Activated B cell treated with CpG ODN at 0.5 μM for 24 hours (primary cell): ENCODE measurements at regions not wholly inside any gene's neighbourhood (a gene's known extent, or its start where the extent isn't known, plus 50 kb on each side); places are given as distances from the start of the nearest gene placed in this dataset.

Source experiments
- ATAC-seq: fragments of 200-7000 bp; cut with Tn5 transposase; one replicate; pipeline ENCODE4 v1.10.0; 2021; ENCODE audit warnings: low read depth, mild to moderate bottlenecking, moderate library complexity
- CTCF ChIA-PET: fragments of 350-600 bp; sonication (Branson Sonifier 250); formaldehyde crosslinking; loops from one replicate; lab custom pipeline; 2021; ENCODE audit warnings: antibody characterized with exemption; lab: Charles Lee
- POLR2A ChIA-PET: fragments of 350-600 bp; sonication (Branson Sonifier 250); formaldehyde crosslinking; loops from one replicate; lab custom pipeline; 2021; ENCODE audit warnings: antibody characterized with exemption; lab: Charles Lee
- DNase-seq: peaks from one replicate; pipeline ENCODE4 v3.0.0; 2022
- H3K27ac Mint-ChIP-seq: one replicate; pipeline ENCODE4 v1.8.0; 2020; ENCODE audit warnings: mixed read lengths
- H3K27me3 Mint-ChIP-seq: one replicate; pipeline ENCODE4 v1.8.0; 2021; ENCODE audit warnings: mixed read lengths
- H3K36me3 Mint-ChIP-seq: one replicate; pipeline ENCODE4 v1.8.0; 2021; ENCODE audit warnings: low read depth, mixed read lengths
- H3K4me1 Mint-ChIP-seq: one replicate; pipeline ENCODE4 v1.8.0; 2021; ENCODE audit warnings: mixed read lengths
- H3K4me3 Mint-ChIP-seq: one replicate; pipeline ENCODE4 v1.8.0; 2020; ENCODE audit warnings: mild to moderate bottlenecking, mixed read lengths
- H3K9me3 Mint-ChIP-seq: one replicate; pipeline ENCODE4 v1.8.0; 2020; ENCODE audit warnings: mixed read lengths
- CTCF ChIP-seq: fragments of 200-600 bp; IDR thresholded peaks from one replicate; pipeline ENCODE4 v1.8.0; 2022; ENCODE audit warnings: antibody characterized with exemption, mild to moderate bottlenecking
- intact Hi-C: fragments of 100-400 bp; cut with micrococcal nuclease; formaldehyde crosslinking; loops from one replicate; pipeline ENCODE4 v1.15.1; 2024

DNA sequence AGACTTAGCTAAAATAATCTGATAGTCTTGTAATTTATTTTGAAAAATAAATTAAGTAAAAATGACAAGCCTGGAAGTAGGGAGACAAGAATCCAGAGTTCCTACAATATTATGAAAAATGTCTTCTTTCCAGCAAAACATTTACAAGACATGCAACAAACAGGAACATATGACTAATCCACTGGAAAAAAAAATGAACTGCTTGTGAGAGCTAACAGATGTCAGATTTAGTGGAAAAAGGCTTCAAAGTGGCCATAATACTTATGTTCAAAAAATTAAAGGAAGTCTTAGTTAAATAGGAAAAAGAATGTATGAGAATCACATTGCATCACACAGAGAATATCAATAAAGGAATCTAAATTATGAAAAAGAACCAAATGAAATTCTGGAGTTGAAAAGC lies 2082.0 kb upstream of the PCDH20 start:
- Mint-ChIP-seq H3K9me3 (peaks cover 10% of the 10 kb centered on the region), H3K27me3 (no peaks in the 10 kb centered on the region), H3K4me3 (no peak overlapping the region), H3K4me1 (no peaks in the 10 kb centered on the region), H3K36me3 (no peaks in the 10 kb centered on the region), H3K27ac (no peak overlapping the region)
- ChIA-PET POLR2A (no interaction called here), CTCF (no interaction called here)
- intact Hi-C loops = no loop called here
- DNase-seq (no peak), ATAC-seq (no peak)
- no peak for TF ChIP-seq CTCF

DNA sequence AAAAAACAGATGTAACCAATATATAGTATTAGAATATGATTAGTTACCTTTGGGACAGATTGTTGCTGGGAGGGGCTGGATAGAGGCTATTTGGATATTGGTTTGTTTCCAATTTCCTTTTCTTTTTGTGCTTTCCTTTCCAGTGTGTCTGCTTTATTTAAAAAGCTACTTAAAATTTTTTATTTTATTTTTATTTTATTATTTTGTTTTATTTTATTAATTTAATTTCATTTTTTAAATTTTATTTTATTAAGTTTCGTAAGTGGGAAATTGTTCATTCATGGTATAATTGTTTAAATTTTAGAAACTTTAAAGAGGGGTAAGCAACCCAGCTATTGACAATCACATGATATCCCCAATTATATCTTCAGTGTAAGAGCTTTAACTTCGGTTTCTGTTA lies 2077.0 kb upstream of the PCDH20 start:
- DNase-seq (no peak), ATAC-seq (no peak)
- intact Hi-C loops = no loop called here
- TF ChIP-seq CTCF = no peak
- no peaks in the 10 kb centered on the region for H3K4me1 Mint-ChIP-seq
- no peak overlapping the region for H3K4me3 Mint-ChIP-seq
- ChIA-PET POLR2A (no interaction called here), CTCF (no interaction called here)
- no peaks in the 10 kb centered on the region for H3K27me3 Mint-ChIP-seq
- no peak overlapping the region for H3K27ac Mint-ChIP-seq
- no peaks in the 10 kb centered on the region for H3K36me3 Mint-ChIP-seq
- H3K9me3 Mint-ChIP-seq = peaks cover 3% of the 10 kb centered on the region

DNA sequence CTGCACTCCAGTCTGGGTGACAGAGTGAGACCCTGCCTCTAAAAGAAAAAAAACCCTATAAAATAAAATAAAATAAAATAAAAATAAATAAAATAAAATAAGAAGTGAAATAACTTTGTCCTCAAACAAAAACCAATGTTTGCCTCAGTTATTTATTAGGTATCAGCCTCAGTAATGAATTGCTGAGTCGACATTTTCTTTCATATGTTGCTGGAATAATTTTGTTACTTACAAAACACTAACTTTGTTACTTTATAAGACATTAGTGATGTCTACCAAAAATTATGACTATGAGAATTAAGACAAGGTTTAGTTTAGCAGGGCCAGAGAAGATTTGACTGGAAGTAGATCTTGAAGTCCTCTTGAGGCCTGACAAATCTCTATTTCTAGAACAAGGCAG lies 2074.5 kb upstream of the PCDH20 start:
- intact Hi-C loops = no loop called here
- no peak overlapping the region for H3K27ac Mint-ChIP-seq
- no peaks in the 10 kb centered on the region for H3K9me3 Mint-ChIP-seq
- no peak overlapping the region for H3K4me3 Mint-ChIP-seq
- H3K4me1 Mint-ChIP-seq = no peaks in the 10 kb centered on the region
- TF ChIP-seq CTCF = no peak
- ChIA-PET CTCF (no interaction called here), POLR2A (no interaction called here)
- ATAC-seq = no peak
- H3K27me3 Mint-ChIP-seq = no peaks in the 10 kb centered on the region
- no peaks in the 10 kb centered on the region for H3K36me3 Mint-ChIP-seq
- no peak for DNase-seq

- ATAC-seq (no peak), DNase-seq (no peak)
- ChIA-PET POLR2A (no interaction called here), CTCF (no interaction called here)
- Mint-ChIP-seq H3K4me1 (no peaks in the 10 kb centered on the region), H3K27ac (no peak overlapping the region), H3K36me3 (no peaks in the 10 kb centered on the region), H3K27me3 (no peaks in the 10 kb centered on the region), H3K9me3 (peaks cover 5% of the 10 kb centered on the region), H3K4me3 (no peak overlapping the region)
- intact Hi-C loops = no loop called here
- TF ChIP-seq CTCF = no peak
Observed at GRCh38 chr13:63481334-63481733, 2065.7 kb upstream of the PCDH20 start.

DNA sequence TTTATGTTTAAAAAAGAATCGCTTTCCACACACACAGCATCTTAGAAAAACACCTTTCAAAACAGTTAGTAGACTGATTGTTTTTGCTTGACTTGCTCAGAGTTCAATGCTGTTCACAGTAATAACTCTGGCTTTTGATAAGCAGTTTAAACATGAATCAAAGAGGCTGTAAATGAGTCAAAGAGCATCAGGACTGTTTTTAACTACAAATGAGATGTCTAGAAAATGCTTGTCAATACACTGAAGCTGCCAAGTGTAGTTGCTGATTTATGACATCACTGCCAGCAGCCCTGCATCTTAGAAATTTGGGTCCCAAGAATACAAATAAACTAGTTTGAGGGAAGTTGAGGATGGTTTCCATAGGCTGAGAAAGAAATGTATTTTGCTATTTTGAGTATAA lies 2057.1 kb upstream of the PCDH20 start:
- POLR2A ChIA-PET = no interaction called here
- TF ChIP-seq CTCF = no peak
- Mint-ChIP-seq H3K36me3 (no peaks in the 10 kb centered on the region), H3K27me3 (no peaks in the 10 kb centered on the region), H3K4me1 (no peaks in the 10 kb centered on the region), H3K9me3 (peaks cover 7% of the 10 kb centered on the region), H3K4me3 (no peak overlapping the region), H3K27ac (no peak overlapping the region)
- intact Hi-C loops = no loop called here
- CTCF ChIA-PET = no interaction called here
- DNase-seq (no peak), ATAC-seq (no peak)
